Fibroblast of lung (primary cell): ENCODE measurements at regions not wholly inside any gene's neighbourhood (a gene's known extent, or its start where the extent isn't known, plus 50 kb on each side); places are given as distances from the start of the nearest gene placed in this dataset.

ENCODE experiments used
- DNase-seq, 2 donors: peaks; one replicate each; pipeline versions ENCODE4 v3.0.0 to v3.0.0-alpha.2; 2010; ENCODE audit warnings: low read depth in 2 of 2
- H2AFZ ChIP-seq: 2 replicates; pipeline ENCODE4 v1.5.1; 2012; ENCODE audit warnings: low read length, control low read depth, inconsistent platforms
- H3K27ac ChIP-seq: 2 replicates; pipeline ENCODE4 v1.5.1; 2011; ENCODE audit warnings: low read length, control low read depth; ENCODE audit not compliant: insufficient read depth
- H3K27me3 ChIP-seq: 2 replicates; pipeline ENCODE4 v1.5.1; 2011; ENCODE audit warnings: mild to moderate bottlenecking, low read length; ENCODE audit not compliant: control insufficient read depth, insufficient read depth
- H3K36me3 ChIP-seq: 2 replicates; pipeline ENCODE4 v1.5.1; 2011; ENCODE audit warnings: low read length; ENCODE audit not compliant: control insufficient read depth, insufficient read depth
- H3K4me1 ChIP-seq: 2 replicates; pipeline ENCODE4 v1.5.1; 2011; ENCODE audit warnings: low read length; ENCODE audit not compliant: control insufficient read depth, insufficient read depth; ENCODE audit errors: extremely low read depth
- H3K4me2 ChIP-seq: 2 replicates; pipeline ENCODE4 v1.5.1; 2011; ENCODE audit warnings: low read length, control low read depth; ENCODE audit not compliant: insufficient read depth; ENCODE audit errors: extremely low read depth
- H3K4me3 ChIP-seq, 4 experiments: fragments of 200-600 bp in 1 of 4; sonication (generic) in 1 of 4; replicated peaks in 1 of 4; 2 replicates each; pipeline ENCODE4 v1.5.1; 2011 to 2016; ENCODE audit warnings: low read length in 4 of 4, low read depth in 3 of 4, mild to moderate bottlenecking in 3 of 4, control low read depth in 2 of 4, inconsistent platforms in 1 of 4, mixed read lengths in 1 of 4; ENCODE audit not compliant: insufficient read depth in 1 of 4; ENCODE audit errors: control extremely low read depth in 1 of 4
- H3K79me2 ChIP-seq: 2 replicates; pipeline ENCODE4 v1.5.1; 2012; ENCODE audit warnings: mild to moderate bottlenecking, low read length, inconsistent platforms; ENCODE audit not compliant: control insufficient read depth, insufficient read depth
- H3K9ac ChIP-seq: 2 replicates; pipeline ENCODE4 v1.5.1; 2011; ENCODE audit warnings: mild to moderate bottlenecking, low read length, control low read depth; ENCODE audit not compliant: insufficient read depth
- H3K9me3 ChIP-seq: 2 replicates; pipeline ENCODE4 v1.5.1; 2012; ENCODE audit warnings: low read depth, low read length; ENCODE audit not compliant: control insufficient read depth, insufficient read depth
- H4K20me1 ChIP-seq: 2 replicates; pipeline ENCODE4 v1.5.1; 2011; ENCODE audit warnings: low read length; ENCODE audit not compliant: control insufficient read depth, insufficient read depth; ENCODE audit errors: extremely low read depth
- CTCF ChIP-seq, 2 donors: IDR thresholded peaks in 1 of 2; conservative IDR thresholded peaks in 1 of 2; 1 replicate in 1 of 2; 2 replicates in 1 of 2; pipeline ENCODE4 v1.5.1; 2011 to 2012; ENCODE audit warnings: low read length in 2 of 2, control low read depth in 1 of 2, inconsistent platforms in 1 of 2, low read depth in 1 of 2, mild to moderate bottlenecking in 1 of 2
- EZH2 ChIP-seq: IDR thresholded peaks from 2 replicates; pipeline ENCODE4 v1.5.1; 2012; ENCODE audit warnings: low read length, control low read depth, mild to moderate bottlenecking; ENCODE audit errors: missing control alignments

GRCh38 chr5:166356096-166356495 lies 1935.3 kb upstream of the WWC1 start:
- Histone ChIP-seq H3K79me2 (no peaks in the 10 kb centered on the region), H3K4me3 (no peak overlapping the region), H3K36me3 (no peaks in the 10 kb centered on the region), H3K27ac (no peak overlapping the region), H3K9me3 (no peaks in the 10 kb centered on the region), H3K4me2 (no peak overlapping the region), H2AFZ (no peak overlapping the region), H4K20me1 (no peaks in the 10 kb centered on the region), H3K4me1 (no peaks in the 10 kb centered on the region), H3K27me3 (no peaks in the 10 kb centered on the region), H3K9ac (no peak overlapping the region)
- TF ChIP-seq EZH2 (no peak), CTCF (conservative IDR thresholded peaks at IDR 0.05 in 1 of 2, IDR thresholded peaks at IDR 0.05 in 1 of 2; ENCODE audit: low read depth in 1 of 2, low read length in 2 of 2) (no peak)
- peak in 1 of 2 donors; percentile 19 for DNase-seq

GRCh38 chr5:166358127-166358830 lies 1933.2 kb upstream of the WWC1 start:
- H2AFZ ChIP-seq, result no peak overlapping the region
- DNase-seq, result no peak
- no peak for TF ChIP-seq CTCF (conservative IDR thresholded peaks at IDR 0.05 in 1 of 2, IDR thresholded peaks at IDR 0.05 in 1 of 2; ENCODE audit: low read depth in 1 of 2, low read length in 2 of 2)
- TF ChIP-seq EZH2, result no peak
- no peak overlapping the region for H3K27ac ChIP-seq
- H3K4me3 ChIP-seq, result no peak overlapping the region
- H3K9ac ChIP-seq, result no peak overlapping the region
- H4K20me1 ChIP-seq, result no peaks in the 10 kb centered on the region
- H3K4me1 ChIP-seq, result no peaks in the 10 kb centered on the region
- H3K36me3 ChIP-seq, result no peaks in the 10 kb centered on the region
- H3K4me2 ChIP-seq, result no peak overlapping the region
- no peaks in the 10 kb centered on the region for H3K79me2 ChIP-seq
- no peaks in the 10 kb centered on the region for H3K9me3 ChIP-seq
- H3K27me3 ChIP-seq, result no peaks in the 10 kb centered on the region

- Histone ChIP-seq H3K4me2 (no peak overlapping the region), H3K36me3 (no peaks in the 10 kb centered on the region), H3K4me3 (no peak overlapping the region), H3K9ac (no peak overlapping the region), H3K27ac (no peak overlapping the region), H2AFZ (no peak overlapping the region), H3K4me1 (no peaks in the 10 kb centered on the region), H3K9me3 (no peaks in the 10 kb centered on the region), H3K27me3 (no peaks in the 10 kb centered on the region), H3K79me2 (no peaks in the 10 kb centered on the region), H4K20me1 (no peaks in the 10 kb centered on the region)
- no peak for TF ChIP-seq CTCF (conservative IDR thresholded peaks at IDR 0.05 in 1 of 2, IDR thresholded peaks at IDR 0.05 in 1 of 2; ENCODE audit: low read depth in 1 of 2, low read length in 2 of 2)
- TF ChIP-seq EZH2, result no peak
- no peak for DNase-seq
Observed at GRCh38 chr5:166363087-166363760, 1928.2 kb upstream of the WWC1 start.
